ENCODE measurements at regions not wholly inside any gene's neighbourhood (a gene's known extent, or its start where the extent isn't known, plus 50 kb on each side); places are given as distances from the start of the nearest gene placed in this dataset.

DNA sequence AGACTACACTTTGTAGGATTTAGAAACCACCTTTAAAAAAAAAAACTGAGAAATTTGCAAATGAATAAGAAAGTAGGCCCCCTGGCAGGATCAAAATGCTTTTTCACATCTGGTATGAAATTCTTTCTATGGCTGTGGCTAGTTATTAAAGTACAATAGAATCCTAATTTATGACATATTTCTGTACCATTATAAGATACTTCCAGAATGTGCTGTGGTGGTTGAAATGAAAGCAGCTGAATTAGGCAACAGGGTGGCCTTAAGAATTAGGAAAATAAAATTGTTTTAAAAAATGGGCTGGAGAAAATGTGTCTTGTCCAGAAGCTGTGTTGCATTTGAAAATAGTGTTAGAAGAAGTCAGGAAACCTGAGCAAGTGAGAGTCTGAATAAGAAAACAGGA is 85.9 kb upstream of the PDE3A start:
- TF ChIP-seq, protein P1, sequence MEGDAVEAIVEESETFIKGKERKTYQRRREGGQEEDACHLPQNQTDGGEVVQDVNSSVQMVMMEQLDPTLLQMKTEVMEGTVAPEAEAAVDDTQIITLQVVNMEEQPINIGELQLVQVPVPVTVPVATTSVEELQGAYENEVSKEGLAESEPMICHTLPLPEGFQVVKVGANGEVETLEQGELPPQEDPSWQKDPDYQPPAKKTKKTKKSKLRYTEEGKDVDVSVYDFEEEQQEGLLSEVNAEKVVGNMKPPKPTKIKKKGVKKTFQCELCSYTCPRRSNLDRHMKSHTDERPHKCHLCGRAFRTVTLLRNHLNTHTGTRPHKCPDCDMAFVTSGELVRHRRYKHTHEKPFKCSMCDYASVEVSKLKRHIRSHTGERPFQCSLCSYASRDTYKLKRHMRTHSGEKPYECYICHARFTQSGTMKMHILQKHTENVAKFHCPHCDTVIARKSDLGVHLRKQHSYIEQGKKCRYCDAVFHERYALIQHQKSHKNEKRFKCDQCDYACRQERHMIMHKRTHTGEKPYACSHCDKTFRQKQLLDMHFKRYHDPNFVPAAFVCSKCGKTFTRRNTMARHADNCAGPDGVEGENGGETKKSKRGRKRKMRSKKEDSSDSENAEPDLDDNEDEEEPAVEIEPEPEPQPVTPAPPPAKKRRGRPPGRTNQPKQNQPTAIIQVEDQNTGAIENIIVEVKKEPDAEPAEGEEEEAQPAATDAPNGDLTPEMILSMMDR (IDR thresholded peaks at IDR 0.05), result no peak
- no peak for TF ChIP-seq POLR2AphosphoS5 (IDR thresholded peaks at IDR 0.05; ENCODE audit: low read depth, low read length)
